T-helper 2 cell treated with Interferon-gamma antibody and Interleukin-4, amounts not matched to agents 5 μg/mL and 100 μg/mL, for 36 hours (primary cell): ENCODE measurements at regions not wholly inside any gene's neighbourhood (a gene's known extent, or its start where the extent isn't known, plus 50 kb on each side); places are given as distances from the start of the nearest gene placed in this dataset.
"Not testable (repeated sequence)": the region's sequence is repeated elsewhere in the genome, so short reads cannot be mapped to it uniquely, and the experiment has no call there.

ENCODE experiments used
- DNase-seq: peaks from one replicate; pipeline ENCODE4 v3.0.0; 2021; ENCODE audit warnings: low spot score
- H3K27ac Mint-ChIP-seq: one replicate; pipeline ENCODE4 v1.8.0; 2021; ENCODE audit warnings: mild to moderate bottlenecking, mixed read lengths
- H3K27me3 Mint-ChIP-seq: one replicate; pipeline ENCODE4 v1.8.0; 2021; ENCODE audit warnings: low read depth, mixed read lengths
- H3K36me3 Mint-ChIP-seq: one replicate; pipeline ENCODE4 v1.8.0; 2021; ENCODE audit warnings: low read depth, mixed read lengths
- H3K4me1 Mint-ChIP-seq: one replicate; pipeline ENCODE4 v1.8.0; 2021; ENCODE audit warnings: low read depth, mixed read lengths
- H3K4me3 Mint-ChIP-seq: one replicate; pipeline ENCODE4 v1.8.0; 2022; ENCODE audit warnings: mild to moderate bottlenecking, moderate library complexity, mixed read lengths
- H3K9me3 Mint-ChIP-seq: one replicate; pipeline ENCODE4 v1.8.0; 2021; ENCODE audit warnings: mixed read lengths

- H3K9me3 Mint-ChIP-seq, result peaks cover 13% of the 10 kb centered on the region
These were observed 875.0 kb downstream of the LRFN5 start for GRCh38 chr14:42481714-42482113.

GRCh38 chr14:42480255-42480654 lies 873.6 kb downstream of the LRFN5 start:
- Mint-ChIP-seq H3K27ac (no peak overlapping the region), H3K36me3 (no peaks in the 10 kb centered on the region), H3K4me1 (no peaks in the 10 kb centered on the region), H3K4me3 (no peak overlapping the region), H3K27me3 (no peaks in the 10 kb centered on the region), H3K9me3 (peaks cover 13% of the 10 kb centered on the region)
- DNase-seq, result no peak

More at GRCh38 chr14:42481714-42482113, 875.0 kb downstream of the LRFN5 start:
- not testable (repeated sequence) for H3K27me3 Mint-ChIP-seq, H3K4me1 Mint-ChIP-seq, H3K36me3 Mint-ChIP-seq, H3K27ac Mint-ChIP-seq, DNase-seq, H3K4me3 Mint-ChIP-seq

GRCh38 chr14:42475289-42475688 lies 868.6 kb downstream of the LRFN5 start:
- Mint-ChIP-seq H3K9me3 (peaks cover 20% of the 10 kb centered on the region), H3K4me1 (no peaks in the 10 kb centered on the region), H3K27me3 (no peaks in the 10 kb centered on the region), H3K36me3 (no peaks in the 10 kb centered on the region), H3K4me3 (no peak overlapping the region), H3K27ac (no peak overlapping the region)
- no peak for DNase-seq

GRCh38 chr14:42470427-42470719 lies 863.7 kb downstream of the LRFN5 start:
- Mint-ChIP-seq H3K27ac (no peak overlapping the region), H3K27me3 (no peaks in the 10 kb centered on the region), H3K36me3 (no peaks in the 10 kb centered on the region), H3K4me1 (no peaks in the 10 kb centered on the region), H3K9me3 (peaks cover 33% of the 10 kb centered on the region), H3K4me3 (no peak overlapping the region)
- no peak for DNase-seq

DNA sequence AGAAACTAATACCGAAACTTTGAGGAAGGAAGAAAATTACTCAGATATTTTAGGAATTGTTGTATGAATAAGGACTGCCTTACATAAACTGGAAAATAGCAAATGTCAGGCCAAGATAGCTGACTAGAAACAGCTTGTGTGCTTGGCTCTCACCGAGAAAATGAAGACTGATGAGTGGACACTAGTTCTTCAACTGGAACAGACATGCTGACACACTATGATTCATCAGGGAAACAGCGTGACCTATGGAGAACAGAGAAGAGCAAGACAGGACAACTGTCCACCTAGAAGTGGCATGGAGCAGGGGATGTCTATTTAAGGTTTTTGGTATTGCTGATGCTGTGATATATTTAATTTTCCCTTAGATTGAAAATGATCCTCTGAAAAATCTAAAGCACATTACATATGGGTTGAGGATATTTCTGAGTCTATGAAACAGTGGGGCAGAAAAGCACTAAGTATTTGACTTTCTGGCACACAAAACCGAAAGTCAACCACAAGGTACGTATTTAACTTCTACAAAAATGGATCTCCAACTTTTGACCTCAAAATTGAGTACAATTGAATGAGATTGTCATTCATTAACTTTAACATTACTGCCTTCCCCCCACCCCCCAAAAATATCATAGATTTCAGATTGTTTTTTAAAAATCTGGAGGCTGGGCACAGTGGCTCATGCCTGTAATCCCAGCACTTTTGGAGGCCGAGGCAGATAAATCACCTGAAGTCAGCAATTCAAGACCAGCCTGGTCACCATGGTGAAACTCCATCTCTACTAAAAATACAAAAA lies 863.2 kb downstream of the LRFN5 start:
- Mint-ChIP-seq H3K36me3 (no peaks in the 10 kb centered on the region), H3K4me1 (no peaks in the 10 kb centered on the region), H3K4me3 (no peak overlapping the region), H3K27ac (no peak overlapping the region), H3K9me3 (peaks cover 30% of the 10 kb centered on the region), H3K27me3 (no peaks in the 10 kb centered on the region)
- no peak for DNase-seq

- H3K27ac Mint-ChIP-seq, result no peak overlapping the region
- H3K4me1 Mint-ChIP-seq, result no peaks in the 10 kb centered on the region
- H3K9me3 Mint-ChIP-seq, result peaks cover 43% of the 10 kb centered on the region
- no peak overlapping the region for H3K4me3 Mint-ChIP-seq
- no peak for DNase-seq
- H3K36me3 Mint-ChIP-seq, result no peaks in the 10 kb centered on the region
- H3K27me3 Mint-ChIP-seq, result no peaks in the 10 kb centered on the region
These were observed 854.0 kb downstream of the LRFN5 start for GRCh38 chr14:42460673-42461072.

GRCh38 chr14:42459171-42459685 lies 852.6 kb downstream of the LRFN5 start:
- H3K36me3 Mint-ChIP-seq, result no peaks in the 10 kb centered on the region
- H3K27ac Mint-ChIP-seq, result no peak overlapping the region
- H3K9me3 Mint-ChIP-seq, result peaks cover 43% of the 10 kb centered on the region
- H3K27me3 Mint-ChIP-seq, result no peaks in the 10 kb centered on the region
- no peak for DNase-seq
- H3K4me3 Mint-ChIP-seq, result no peak overlapping the region
- no peaks in the 10 kb centered on the region for H3K4me1 Mint-ChIP-seq

- no peak for DNase-seq
- H3K27ac Mint-ChIP-seq, result no peak overlapping the region
- peaks cover 23% of the 10 kb centered on the region for H3K9me3 Mint-ChIP-seq
- H3K27me3 Mint-ChIP-seq, result no peaks in the 10 kb centered on the region
- H3K36me3 Mint-ChIP-seq, result no peaks in the 10 kb centered on the region
- no peak overlapping the region for H3K4me3 Mint-ChIP-seq
- no peaks in the 10 kb centered on the region for H3K4me1 Mint-ChIP-seq
These were observed 834.9 kb downstream of the LRFN5 start for GRCh38 chr14:42441615-42442014.

DNA sequence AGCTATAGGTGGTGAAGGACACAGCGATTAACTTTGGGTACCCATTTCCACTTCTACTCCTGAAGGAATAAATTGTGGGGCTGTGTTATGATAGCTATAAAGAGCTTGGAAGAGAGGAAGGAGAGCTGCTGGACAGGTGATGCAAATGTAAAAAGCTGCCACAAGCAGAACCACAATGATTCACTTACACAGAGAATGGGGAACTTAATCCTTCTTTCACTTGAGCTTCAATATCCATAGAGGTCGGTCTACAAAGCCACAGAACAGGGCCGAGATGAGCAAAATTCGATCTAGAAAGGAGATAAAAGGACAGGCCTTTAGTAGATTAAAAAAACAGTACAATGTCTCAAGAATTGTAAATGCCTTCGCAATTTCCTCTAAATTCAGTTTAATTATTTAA lies 831.1 kb downstream of the LRFN5 start:
- no peak overlapping the region for H3K27ac Mint-ChIP-seq
- DNase-seq, result no peak
- peaks cover 24% of the 10 kb centered on the region for H3K9me3 Mint-ChIP-seq
- H3K36me3 Mint-ChIP-seq, result no peaks in the 10 kb centered on the region
- no peaks in the 10 kb centered on the region for H3K27me3 Mint-ChIP-seq
- no peaks in the 10 kb centered on the region for H3K4me1 Mint-ChIP-seq
- no peak overlapping the region for H3K4me3 Mint-ChIP-seq

DNA sequence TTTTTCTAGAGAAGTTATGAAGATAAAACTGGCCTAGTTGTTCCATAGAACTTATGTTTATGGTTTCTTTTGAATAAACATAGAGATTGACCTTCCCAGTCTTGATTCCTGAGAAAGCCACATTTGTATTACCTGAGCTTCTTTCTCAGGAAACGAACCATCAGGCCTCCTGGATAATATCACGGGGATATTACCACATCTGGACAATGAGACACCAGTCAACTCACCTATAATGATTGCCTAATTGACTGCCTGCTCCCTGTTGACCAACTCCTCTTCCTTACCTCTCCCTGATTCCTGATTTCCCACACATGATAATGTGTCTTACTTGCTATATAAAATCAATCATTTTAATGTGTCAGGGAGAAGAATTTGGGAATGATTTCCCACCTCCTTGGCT lies 822.7 kb downstream of the LRFN5 start:
- Mint-ChIP-seq H3K9me3 (peaks cover 26% of the 10 kb centered on the region), H3K27me3 (no peaks in the 10 kb centered on the region), H3K36me3 (no peaks in the 10 kb centered on the region), H3K27ac (no peak overlapping the region), H3K4me3 (no peak overlapping the region), H3K4me1 (no peaks in the 10 kb centered on the region)
- DNase-seq, result no peak

DNA sequence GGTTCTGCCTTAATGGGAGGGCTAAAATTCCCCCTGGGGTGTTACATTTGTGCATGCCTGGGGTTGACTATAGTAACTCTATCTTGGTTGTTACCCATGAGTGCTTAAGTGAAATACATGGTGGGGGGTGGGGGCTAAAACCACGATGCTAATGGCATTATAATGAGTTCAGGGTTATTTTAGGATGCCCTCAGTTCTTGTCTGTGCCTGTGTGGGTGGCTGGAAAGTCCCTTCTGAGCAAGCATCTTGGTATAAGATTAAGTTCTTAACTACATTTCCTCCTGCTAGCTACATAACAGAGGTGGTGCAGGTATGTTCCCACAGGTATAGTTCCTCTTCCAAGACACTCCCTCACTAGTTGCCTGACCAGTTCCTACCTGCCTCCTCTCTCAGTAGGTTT lies 822.3 kb downstream of the LRFN5 start:
- H3K27ac Mint-ChIP-seq, result no peak overlapping the region
- DNase-seq, result no peak
- H3K9me3 Mint-ChIP-seq, result peaks cover 24% of the 10 kb centered on the region
- no peaks in the 10 kb centered on the region for H3K4me1 Mint-ChIP-seq
- no peaks in the 10 kb centered on the region for H3K36me3 Mint-ChIP-seq
- no peaks in the 10 kb centered on the region for H3K27me3 Mint-ChIP-seq
- no peak overlapping the region for H3K4me3 Mint-ChIP-seq

GRCh38 chr14:42424501-42424900 lies 817.8 kb downstream of the LRFN5 start:
- DNase-seq, result no peak
- H3K4me3 Mint-ChIP-seq, result no peak overlapping the region
- no peaks in the 10 kb centered on the region for H3K4me1 Mint-ChIP-seq
- no peaks in the 10 kb centered on the region for H3K27me3 Mint-ChIP-seq
- H3K27ac Mint-ChIP-seq, result no peak overlapping the region
- peaks cover 9% of the 10 kb centered on the region for H3K9me3 Mint-ChIP-seq
- H3K36me3 Mint-ChIP-seq, result no peaks in the 10 kb centered on the region

- H3K4me1 Mint-ChIP-seq, result no peaks in the 10 kb centered on the region
- no peak overlapping the region for H3K27ac Mint-ChIP-seq
- no peak overlapping the region for H3K4me3 Mint-ChIP-seq
- H3K27me3 Mint-ChIP-seq, result no peaks in the 10 kb centered on the region
- DNase-seq, result no peak
- no peaks in the 10 kb centered on the region for H3K36me3 Mint-ChIP-seq
- peaks cover 22% of the 10 kb centered on the region for H3K9me3 Mint-ChIP-seq
These were observed 814.9 kb downstream of the LRFN5 start for GRCh38 chr14:42421377-42422078.

- no peak for DNase-seq
- Mint-ChIP-seq H3K9me3 (peaks cover 25% of the 10 kb centered on the region), H3K4me3 (no peak overlapping the region)
These were observed 813.4 kb downstream of the LRFN5 start for GRCh38 chr14:42420071-42420470.

More at GRCh38 chr14:42420071-42420470, 813.4 kb downstream of the LRFN5 start:
- Mint-ChIP-seq H3K27me3 (no peaks in the 10 kb centered on the region), H3K36me3 (no peaks in the 10 kb centered on the region), H3K4me1 (no peaks in the 10 kb centered on the region), H3K27ac (no peak overlapping the region)
